Stimulated activated naive CD8-positive, alpha-beta T cell treated with anti-CD3 and anti-CD28 coated beads, Interleukin-15, amount 100 ng/mL, for 72 hours (primary cell): ENCODE measurements at regions not wholly inside any gene's neighbourhood (a gene's known extent, or its start where the extent isn't known, plus 50 kb on each side); places are given as distances from the start of the nearest gene placed in this dataset.

ENCODE experiments used
- ATAC-seq: fragments of 150-1000 bp; cut with Tn5 transposase; 2 replicates; pipeline ENCODE4 v1.10.0; 2021; ENCODE audit warnings: mild to moderate bottlenecking, moderate library complexity
- DNase-seq, 2 donors: peaks; one replicate each; pipeline ENCODE4 v3.0.0; 2021 to 2022
- H3K27ac Mint-ChIP-seq, 2 donors: one replicate each; pipeline ENCODE4 v1.8.0; 2022; ENCODE audit warnings: mild to moderate bottlenecking in 2 of 2, mixed read lengths in 2 of 2, moderate library complexity in 2 of 2
- H3K27me3 Mint-ChIP-seq: one replicate; pipeline ENCODE4 v1.8.0; 2022; ENCODE audit warnings: mixed read lengths
- H3K4me1 Mint-ChIP-seq: one replicate; pipeline ENCODE4 v1.8.0; 2022; ENCODE audit warnings: mild to moderate bottlenecking, mixed read lengths
- H3K4me3 Mint-ChIP-seq, 2 donors: one replicate each; pipeline ENCODE4 v1.8.0; 2022; ENCODE audit warnings: mild to moderate bottlenecking in 2 of 2, mixed read lengths in 2 of 2, moderate library complexity in 1 of 2
- H3K9me3 Mint-ChIP-seq, 2 donors: one replicate each; pipeline ENCODE4 v1.8.0; 2022; ENCODE audit warnings: mixed read lengths in 2 of 2

GRCh38 chr11:91187314-91187713, 964.5 kb upstream of the CHORDC1 start:
- Mint-ChIP-seq H3K4me1 (no peaks in the 10 kb centered on the region), H3K27ac (no peak overlapping the region), H3K9me3 (peaks cover 10 to 25% of the 10 kb centered on the region in 2 donors), H3K27me3 (no peaks in the 10 kb centered on the region), H3K4me3 (no peak overlapping the region)
- ATAC-seq = no peak
- no peak for DNase-seq

- H3K9me3 Mint-ChIP-seq = peaks cover 7 to 8% of the 10 kb centered on the region in 2 donors
- ATAC-seq = no peak
Observed at GRCh38 chr11:91178366-91178765, 955.5 kb upstream of the CHORDC1 start.

GRCh38 chr11:91174734-91175133, 951.9 kb upstream of the CHORDC1 start:
- no peaks in the 10 kb centered on the region for H3K4me1 Mint-ChIP-seq
- H3K27ac Mint-ChIP-seq = no peak overlapping the region
- ATAC-seq (no peak), DNase-seq (no peak)
- H3K27me3 Mint-ChIP-seq = no peaks in the 10 kb centered on the region
- H3K4me3 Mint-ChIP-seq = no peak overlapping the region
- H3K9me3 Mint-ChIP-seq = peaks cover 0 to 15% of the 10 kb centered on the region in 2 donors

More at GRCh38 chr11:91178366-91178765, 955.5 kb upstream of the CHORDC1 start:
- no peak for DNase-seq
- Mint-ChIP-seq H3K4me1 (no peaks in the 10 kb centered on the region), H3K27ac (no peak overlapping the region), H3K4me3 (no peak overlapping the region), H3K27me3 (no peaks in the 10 kb centered on the region)

- DNase-seq (no peak), ATAC-seq (no peak)
- no peaks in the 10 kb centered on the region for H3K4me1 Mint-ChIP-seq
- no peak overlapping the region for H3K4me3 Mint-ChIP-seq
- H3K27me3 Mint-ChIP-seq = no peaks in the 10 kb centered on the region
- peaks cover 0 to 15% of the 10 kb centered on the region in 2 donors for H3K9me3 Mint-ChIP-seq
- no peak overlapping the region for H3K27ac Mint-ChIP-seq
Observed at GRCh38 chr11:91174193-91174592, 951.3 kb upstream of the CHORDC1 start.

GRCh38 chr11:91173701-91174100, 950.9 kb upstream of the CHORDC1 start:
- no peak overlapping the region for H3K27ac Mint-ChIP-seq
- H3K4me3 Mint-ChIP-seq = no peak overlapping the region
- DNase-seq = no peak
- peaks cover 0 to 15% of the 10 kb centered on the region in 2 donors for H3K9me3 Mint-ChIP-seq
- H3K4me1 Mint-ChIP-seq = no peaks in the 10 kb centered on the region
- H3K27me3 Mint-ChIP-seq = no peaks in the 10 kb centered on the region
- ATAC-seq = no peak

GRCh38 chr11:91170711-91171110, 947.9 kb upstream of the CHORDC1 start:
- Mint-ChIP-seq H3K4me1 (no peaks in the 10 kb centered on the region), H3K27me3 (no peaks in the 10 kb centered on the region), H3K9me3 (peaks cover 0 to 15% of the 10 kb centered on the region in 2 donors), H3K4me3 (no peak overlapping the region), H3K27ac (no peak overlapping the region)
- ATAC-seq (no peak), DNase-seq (no peak)

- Mint-ChIP-seq H3K4me3 (no peak overlapping the region), H3K27me3 (no peaks in the 10 kb centered on the region), H3K4me1 (no peaks in the 10 kb centered on the region), H3K27ac (no peak overlapping the region), H3K9me3 (peaks cover 0 to 8% of the 10 kb centered on the region in 2 donors)
- DNase-seq (no peak), ATAC-seq (no peak)
Observed at GRCh38 chr11:91164452-91164822, 941.6 kb upstream of the CHORDC1 start.

- Mint-ChIP-seq H3K27ac (no peak overlapping the region), H3K9me3 (peaks cover 0 to 8% of the 10 kb centered on the region in 2 donors), H3K27me3 (no peaks in the 10 kb centered on the region), H3K4me1 (no peaks in the 10 kb centered on the region), H3K4me3 (no peak overlapping the region)
- DNase-seq = no peak
- no peak for ATAC-seq
Observed at GRCh38 chr11:91163619-91164451, 941.0 kb upstream of the CHORDC1 start.

GRCh38 chr11:91160661-91161060, 937.8 kb upstream of the CHORDC1 start:
- no peaks in the 10 kb centered on the region for H3K27me3 Mint-ChIP-seq
- DNase-seq (no peak), ATAC-seq (no peak)
- no peaks in the 10 kb centered on the region for H3K4me1 Mint-ChIP-seq
- H3K4me3 Mint-ChIP-seq = no peak overlapping the region
- H3K27ac Mint-ChIP-seq = no peak overlapping the region
- peaks cover 0 to 8% of the 10 kb centered on the region in 2 donors for H3K9me3 Mint-ChIP-seq

GRCh38 chr11:91158891-91159537, 936.2 kb upstream of the CHORDC1 start:
- ATAC-seq (no peak), DNase-seq (no peak)
- Mint-ChIP-seq H3K27ac (no peak overlapping the region), H3K9me3 (peaks cover 0 to 8% of the 10 kb centered on the region in 2 donors), H3K4me3 (no peak overlapping the region), H3K4me1 (no peaks in the 10 kb centered on the region), H3K27me3 (no peaks in the 10 kb centered on the region)

GRCh38 chr11:91158297-91158696, 935.4 kb upstream of the CHORDC1 start:
- Mint-ChIP-seq H3K4me1 (no peaks in the 10 kb centered on the region), H3K4me3 (no peak overlapping the region), H3K27me3 (no peaks in the 10 kb centered on the region), H3K27ac (no peak overlapping the region), H3K9me3 (peaks cover 0 to 6% of the 10 kb centered on the region in 2 donors)
- ATAC-seq (no peak), DNase-seq (no peak)

GRCh38 chr11:91156041-91156440, 933.2 kb upstream of the CHORDC1 start:
- H3K27ac Mint-ChIP-seq = no peak overlapping the region
- H3K27me3 Mint-ChIP-seq = no peaks in the 10 kb centered on the region

GRCh38 chr11:91147885-91148284, 925.0 kb upstream of the CHORDC1 start:
- H3K27ac Mint-ChIP-seq = no peak overlapping the region
- DNase-seq = no peak
- no peak overlapping the region for H3K4me3 Mint-ChIP-seq
- H3K27me3 Mint-ChIP-seq = no peaks in the 10 kb centered on the region
- no peak for ATAC-seq
- peaks cover 26 to 34% of the 10 kb centered on the region in 2 donors for H3K9me3 Mint-ChIP-seq
- no peaks in the 10 kb centered on the region for H3K4me1 Mint-ChIP-seq

More at GRCh38 chr11:91156041-91156440, 933.2 kb upstream of the CHORDC1 start:
- H3K4me3 Mint-ChIP-seq = no peak overlapping the region
- DNase-seq (no peak), ATAC-seq (no peak)
- no peaks in the 10 kb centered on the region for H3K4me1 Mint-ChIP-seq
- peaks cover 14 to 17% of the 10 kb centered on the region in 2 donors for H3K9me3 Mint-ChIP-seq

GRCh38 chr11:91141655-91142054, 918.8 kb upstream of the CHORDC1 start:
- H3K27me3 Mint-ChIP-seq = no peaks in the 10 kb centered on the region
- no peak for DNase-seq
- H3K27ac Mint-ChIP-seq = no peak overlapping the region
- H3K4me3 Mint-ChIP-seq = no peak overlapping the region
- ATAC-seq = no peak
- H3K9me3 Mint-ChIP-seq = peaks cover 8 to 20% of the 10 kb centered on the region in 2 donors
- H3K4me1 Mint-ChIP-seq = no peaks in the 10 kb centered on the region

GRCh38 chr11:91136631-91137030, 913.8 kb upstream of the CHORDC1 start:
- H3K4me1 Mint-ChIP-seq = no peaks in the 10 kb centered on the region
- no peak for ATAC-seq
- H3K4me3 Mint-ChIP-seq = no peak overlapping the region
- no peaks in the 10 kb centered on the region for H3K27me3 Mint-ChIP-seq
- H3K27ac Mint-ChIP-seq = no peak overlapping the region
- peaks cover 5 to 11% of the 10 kb centered on the region in 2 donors for H3K9me3 Mint-ChIP-seq
- no peak for DNase-seq

- peaks cover 5 to 11% of the 10 kb centered on the region in 2 donors for H3K9me3 Mint-ChIP-seq
- no peak overlapping the region for H3K27ac Mint-ChIP-seq
- H3K4me3 Mint-ChIP-seq = no peak overlapping the region
- H3K27me3 Mint-ChIP-seq = no peaks in the 10 kb centered on the region
- no peaks in the 10 kb centered on the region for H3K4me1 Mint-ChIP-seq
- DNase-seq (no peak), ATAC-seq (no peak)
Observed at GRCh38 chr11:91133361-91133760, 910.5 kb upstream of the CHORDC1 start.
